HEK293 (cell line): ENCODE measurements at regions not wholly inside any gene's neighbourhood (a gene's known extent, or its start where the extent isn't known, plus 50 kb on each side); places are given as distances from the start of the nearest gene placed in this dataset.

Source experiments
- CTCF ChIA-PET: fragments of 350-600 bp; formaldehyde crosslinking; extraction: SDS; loops from one replicate; lab custom pipeline; 2021; ENCODE audit warnings: antibody characterized with exemption; lab: Yijun Ruan, JAX
- POLR2A ChIA-PET: fragments of 300-600 bp; formaldehyde crosslinking; extraction: SDS; loops from one replicate; lab custom pipeline; 2020; ENCODE audit warnings: antibody characterized with exemption, inconsistent platforms; lab: Yijun Ruan, JAX
- H3K27ac ChIP-seq: fragments of 200-500 bp; sonication (Bioruptor generic); 2 replicates; pipeline ENCODE4 v1.5.1; 2014; ENCODE audit warnings: low read depth, low read length, control low read depth, inconsistent platforms; ENCODE audit errors: extremely low read depth
- H3K36me3 ChIP-seq, 2 experiments: fragments of 200-500 bp in 1 of 2; sonication (Bioruptor generic) in 1 of 2; 1 replicate in 1 of 2; 2 replicates in 1 of 2; pipeline ENCODE4 v1.5.1; 2014 to 2017; ENCODE audit warnings: inconsistent platforms in 2 of 2, low read length in 2 of 2; ENCODE audit not compliant: control insufficient read depth in 2 of 2, insufficient read depth in 1 of 2
- H3K4me1 ChIP-seq: fragments of 200-500 bp; sonication (Bioruptor generic); 2 replicates; pipeline ENCODE4 v1.5.1; 2014; ENCODE audit warnings: mild to moderate bottlenecking, low read length, inconsistent platforms; ENCODE audit not compliant: control insufficient read depth, insufficient read depth
- H3K4me3 ChIP-seq: 2 replicates; pipeline ENCODE4 v1.5.1; 2011; ENCODE audit warnings: low read depth, mild to moderate bottlenecking, control low read depth, low read length, moderate library complexity
- H3K9me3 ChIP-seq: fragments of 200-500 bp; sonication (Bioruptor generic); 2 replicates; pipeline ENCODE4 v1.5.1; 2014; ENCODE audit warnings: low read depth, low read length, inconsistent platforms; ENCODE audit not compliant: control insufficient read depth, insufficient read depth
- BCL6B ChIP-seq: fragments of 450-650 bp; formaldehyde crosslinking; IDR thresholded peaks from 2 replicates; pipeline ENCODE4 v1.5.1; 2017; ENCODE audit warnings: missing biosample characterization, missing genetic modification characterization
- GLI4 ChIP-seq: fragments of 450-650 bp; formaldehyde crosslinking; IDR thresholded peaks from 2 replicates; pipeline ENCODE4 v1.5.1; 2016; ENCODE audit warnings: missing biosample characterization, missing genetic modification characterization
- MZF1 ChIP-seq: fragments of 450-650 bp; formaldehyde crosslinking; IDR thresholded peaks from 2 replicates; pipeline ENCODE4 v1.5.1; 2017; ENCODE audit warnings: missing biosample characterization, missing genetic modification characterization, borderline replicate concordance
- YY2 ChIP-seq: fragments of 450-650 bp; formaldehyde crosslinking; IDR thresholded peaks from 2 replicates; pipeline ENCODE4 v1.5.1; 2016; ENCODE audit warnings: missing biosample characterization, missing genetic modification characterization
- ZBTB17 ChIP-seq: fragments of 450-650 bp; formaldehyde crosslinking; IDR thresholded peaks from 2 replicates; pipeline ENCODE4 v1.5.1; 2016; ENCODE audit warnings: missing biosample characterization, missing genetic modification characterization
- ZNF114 ChIP-seq: fragments of 450-650 bp; formaldehyde crosslinking; IDR thresholded peaks from 2 replicates; pipeline ENCODE4 v1.5.0; 2017; ENCODE audit warnings: missing biosample characterization, missing genetic modification characterization
- ZNF19 ChIP-seq: fragments of 450-650 bp; formaldehyde crosslinking; IDR thresholded peaks from 2 replicates; pipeline ENCODE4; 2016; ENCODE audit warnings: missing biosample characterization, missing genetic modification characterization, low read depth
- ZNF211 ChIP-seq: fragments of 450-650 bp; formaldehyde crosslinking; IDR thresholded peaks from 2 replicates; pipeline ENCODE4 v1.5.1; 2016; ENCODE audit warnings: low read depth, missing biosample characterization, missing genetic modification characterization
- ZNF239 ChIP-seq: fragments of 450-650 bp; formaldehyde crosslinking; IDR thresholded peaks from 2 replicates; pipeline ENCODE4 v1.5.1; 2016; ENCODE audit warnings: missing biosample characterization, missing genetic modification characterization
- ZNF280D ChIP-seq: fragments of 450-650 bp; formaldehyde crosslinking; IDR thresholded peaks from 2 replicates; pipeline ENCODE4 v1.5.1; 2016; ENCODE audit warnings: missing biosample characterization, missing genetic modification characterization
- ZNF600 ChIP-seq: fragments of 450-650 bp; formaldehyde crosslinking; IDR thresholded peaks from 2 replicates; pipeline ENCODE4 v1.5.1; 2016; ENCODE audit warnings: missing biosample characterization, missing genetic modification characterization
- ZNF670 ChIP-seq: fragments of 450-650 bp; formaldehyde crosslinking; IDR thresholded peaks from 2 replicates; pipeline ENCODE4 v1.5.1; 2016; ENCODE audit warnings: missing biosample characterization, missing genetic modification characterization, low read depth
- ZNF792 ChIP-seq: fragments of 450-650 bp; formaldehyde crosslinking; IDR thresholded peaks from 2 replicates; pipeline ENCODE4 v1.5.1; 2016; ENCODE audit warnings: missing biosample characterization, missing genetic modification characterization
- ZSCAN18 ChIP-seq: fragments of 450-650 bp; formaldehyde crosslinking; IDR thresholded peaks from 2 replicates; pipeline ENCODE4 v1.5.1; 2016; ENCODE audit warnings: missing biosample characterization, missing genetic modification characterization
- ZSCAN23 ChIP-seq: fragments of 450-650 bp; formaldehyde crosslinking; IDR thresholded peaks from 2 replicates; pipeline ENCODE4 v1.5.1; 2016; ENCODE audit warnings: missing biosample characterization, missing genetic modification characterization
- TF ChIP-seq, protein P1 (sequence below): fragments of 450-650 bp; formaldehyde crosslinking; optimal IDR thresholded peaks from 2 replicates; pipeline ENCODE3; 2016; ENCODE audit warnings: missing biosample characterization, mild to moderate bottlenecking, missing genetic modification characterization
- TF ChIP-seq, protein P2 (sequence below): fragments of 450-650 bp; formaldehyde crosslinking; IDR thresholded peaks from 2 replicates; pipeline ENCODE4 v1.5.0; 2017; ENCODE audit warnings: missing biosample characterization, missing genetic modification characterization, borderline replicate concordance
- TF ChIP-seq, protein P3 (sequence below): fragments of 450-650 bp; formaldehyde crosslinking; IDR thresholded peaks from 2 replicates; pipeline ENCODE4 v1.5.1; 2016; ENCODE audit warnings: missing biosample characterization, missing genetic modification characterization, borderline replicate concordance
- TF ChIP-seq, protein P4 (sequence below): fragments of 450-650 bp; formaldehyde crosslinking; IDR thresholded peaks from 2 replicates; pipeline ENCODE4 v1.5.1; 2017; ENCODE audit warnings: missing biosample characterization, missing genetic modification characterization

DNA sequence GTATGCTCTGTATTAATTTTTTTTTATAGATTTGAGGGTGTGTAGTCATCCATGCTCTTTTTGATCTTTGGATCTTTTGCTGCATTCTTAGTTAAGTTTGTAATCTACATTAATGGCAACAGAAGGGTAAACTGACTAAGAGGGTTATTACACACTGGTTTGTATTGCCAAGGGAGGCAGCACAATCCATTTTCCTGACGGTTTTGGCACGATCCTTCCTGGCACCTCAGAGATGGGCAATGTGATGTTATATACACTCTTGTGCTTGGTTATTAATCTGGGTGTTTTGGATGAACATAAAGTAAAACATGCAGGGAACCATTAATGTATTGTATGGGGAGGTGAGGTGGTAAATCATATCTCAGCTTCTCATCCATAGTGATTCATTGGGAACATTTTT, 98.8 kb upstream of the SLC38A2 start (continued):
- TF ChIP-seq ZNF211 (tag by site-specific recombination) = no peak
- no peak for TF ChIP-seq ZNF600 (tag by site-specific recombination)
- no peak for TF ChIP-seq MZF1 (tag by site-specific recombination)
- no peak for TF ChIP-seq ZNF280D (tag by site-specific recombination)
- TF ChIP-seq, protein P1, sequence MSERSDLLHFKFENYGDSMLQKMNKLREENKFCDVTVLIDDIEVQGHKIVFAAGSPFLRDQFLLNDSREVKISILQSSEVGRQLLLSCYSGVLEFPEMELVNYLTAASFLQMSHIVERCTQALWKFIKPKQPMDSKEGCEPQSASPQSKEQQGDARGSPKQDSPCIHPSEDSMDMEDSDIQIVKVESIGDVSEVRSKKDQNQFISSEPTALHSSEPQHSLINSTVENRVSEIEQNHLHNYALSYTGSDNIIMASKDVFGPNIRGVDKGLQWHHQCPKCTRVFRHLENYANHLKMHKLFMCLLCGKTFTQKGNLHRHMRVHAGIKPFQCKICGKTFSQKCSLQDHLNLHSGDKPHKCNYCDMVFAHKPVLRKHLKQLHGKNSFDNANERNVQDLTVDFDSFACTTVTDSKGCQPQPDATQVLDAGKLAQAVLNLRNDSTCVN = no peak
- TF ChIP-seq, protein P2, sequence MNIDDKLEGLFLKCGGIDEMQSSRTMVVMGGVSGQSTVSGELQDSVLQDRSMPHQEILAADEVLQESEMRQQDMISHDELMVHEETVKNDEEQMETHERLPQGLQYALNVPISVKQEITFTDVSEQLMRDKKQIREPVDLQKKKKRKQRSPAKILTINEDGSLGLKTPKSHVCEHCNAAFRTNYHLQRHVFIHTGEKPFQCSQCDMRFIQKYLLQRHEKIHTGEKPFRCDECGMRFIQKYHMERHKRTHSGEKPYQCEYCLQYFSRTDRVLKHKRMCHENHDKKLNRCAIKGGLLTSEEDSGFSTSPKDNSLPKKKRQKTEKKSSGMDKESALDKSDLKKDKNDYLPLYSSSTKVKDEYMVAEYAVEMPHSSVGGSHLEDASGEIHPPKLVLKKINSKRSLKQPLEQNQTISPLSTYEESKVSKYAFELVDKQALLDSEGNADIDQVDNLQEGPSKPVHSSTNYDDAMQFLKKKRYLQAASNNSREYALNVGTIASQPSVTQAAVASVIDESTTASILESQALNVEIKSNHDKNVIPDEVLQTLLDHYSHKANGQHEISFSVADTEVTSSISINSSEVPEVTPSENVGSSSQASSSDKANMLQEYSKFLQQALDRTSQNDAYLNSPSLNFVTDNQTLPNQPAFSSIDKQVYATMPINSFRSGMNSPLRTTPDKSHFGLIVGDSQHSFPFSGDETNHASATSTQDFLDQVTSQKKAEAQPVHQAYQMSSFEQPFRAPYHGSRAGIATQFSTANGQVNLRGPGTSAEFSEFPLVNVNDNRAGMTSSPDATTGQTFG = no peak
- no peak for TF ChIP-seq ZSCAN23 (tag by site-specific recombination)
- TF ChIP-seq ZNF670 (tag by site-specific recombination) = no peak

GRCh38 chr12:46470975-46471374, 98.4 kb upstream of the SLC38A2 start:
- POLR2A ChIA-PET = interaction anchor here (0.9 kb wide), 1 partner anchor 10 kb away, joined by 3 read pairs; no protein-coding TSS in a partner anchor
- CTCF ChIA-PET = interaction anchor here (0.7 to 1.1 kb wide), 4 partner anchors 11 to 473 kb away, joined by 3 read pairs; no protein-coding TSS in a partner anchor
- Histone ChIP-seq H3K4me3 (no peak overlapping the region), H3K36me3 (no peaks in the 10 kb centered on the region), H3K4me1 (peaks cover 15% of the 10 kb centered on the region), H3K27ac (no peak overlapping the region), H3K9me3 (no peaks in the 10 kb centered on the region)
- TF ChIP-seq ZSCAN18 (tag by site-specific recombination) = no peak
- TF ChIP-seq ZBTB17 (tag by site-specific recombination) = peak; percentile 83

GRCh38 chr12:46470036-46470627, 97.6 kb upstream of the SLC38A2 start:
- Histone ChIP-seq H3K4me1 (peaks cover 15% of the 10 kb centered on the region), H3K4me3 (no peak overlapping the region), H3K27ac (no peak overlapping the region), H3K9me3 (no peaks in the 10 kb centered on the region)
- CTCF ChIA-PET = interaction anchor here (0.7 to 0.9 kb wide), 3 partner anchors 10 to 474 kb away, joined by 3 read pairs; no protein-coding TSS in a partner anchor
- TF ChIP-seq BCL6B (tag by site-specific recombination) = no peak
- TF ChIP-seq ZNF239 = no peak
- TF ChIP-seq, protein P3, sequence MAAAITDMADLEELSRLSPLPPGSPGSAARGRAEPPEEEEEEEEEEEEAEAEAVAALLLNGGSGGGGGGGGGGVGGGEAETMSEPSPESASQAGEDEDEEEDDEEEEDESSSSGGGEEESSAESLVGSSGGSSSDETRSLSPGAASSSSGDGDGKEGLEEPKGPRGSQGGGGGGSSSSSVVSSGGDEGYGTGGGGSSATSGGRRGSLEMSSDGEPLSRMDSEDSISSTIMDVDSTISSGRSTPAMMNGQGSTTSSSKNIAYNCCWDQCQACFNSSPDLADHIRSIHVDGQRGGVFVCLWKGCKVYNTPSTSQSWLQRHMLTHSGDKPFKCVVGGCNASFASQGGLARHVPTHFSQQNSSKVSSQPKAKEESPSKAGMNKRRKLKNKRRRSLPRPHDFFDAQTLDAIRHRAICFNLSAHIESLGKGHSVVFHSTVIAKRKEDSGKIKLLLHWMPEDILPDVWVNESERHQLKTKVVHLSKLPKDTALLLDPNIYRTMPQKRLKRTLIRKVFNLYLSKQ = no peak
- TF ChIP-seq, protein P4, sequence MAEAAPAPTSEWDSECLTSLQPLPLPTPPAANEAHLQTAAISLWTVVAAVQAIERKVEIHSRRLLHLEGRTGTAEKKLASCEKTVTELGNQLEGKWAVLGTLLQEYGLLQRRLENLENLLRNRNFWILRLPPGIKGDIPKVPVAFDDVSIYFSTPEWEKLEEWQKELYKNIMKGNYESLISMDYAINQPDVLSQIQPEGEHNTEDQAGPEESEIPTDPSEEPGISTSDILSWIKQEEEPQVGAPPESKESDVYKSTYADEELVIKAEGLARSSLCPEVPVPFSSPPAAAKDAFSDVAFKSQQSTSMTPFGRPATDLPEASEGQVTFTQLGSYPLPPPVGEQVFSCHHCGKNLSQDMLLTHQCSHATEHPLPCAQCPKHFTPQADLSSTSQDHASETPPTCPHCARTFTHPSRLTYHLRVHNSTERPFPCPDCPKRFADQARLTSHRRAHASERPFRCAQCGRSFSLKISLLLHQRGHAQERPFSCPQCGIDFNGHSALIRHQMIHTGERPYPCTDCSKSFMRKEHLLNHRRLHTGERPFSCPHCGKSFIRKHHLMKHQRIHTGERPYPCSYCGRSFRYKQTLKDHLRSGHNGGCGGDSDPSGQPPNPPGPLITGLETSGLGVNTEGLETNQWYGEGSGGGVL (tag by site-specific recombination) = no peak
- TF ChIP-seq ZNF114 (tag by site-specific recombination) = no peak
- no peak for TF ChIP-seq YY2 (tag by site-specific recombination)
- TF ChIP-seq GLI4 (tag by site-specific recombination) = no peak
- no peak for TF ChIP-seq ZNF19 (tag by site-specific recombination)
- TF ChIP-seq ZNF792 (tag by site-specific recombination) = no peak
- TF ChIP-seq, all 188 proteins: peak for 0
- POLR2A ChIA-PET = interaction anchor here (0.9 kb wide), 1 partner anchor 10 kb away, joined by 3 read pairs; no protein-coding TSS in a partner anchor
- H3K36me3 ChIP-seq = no peaks in the 10 kb centered on the region
